Astrocyte (in vitro differentiated cells and primary cell): ENCODE measurements at regions not wholly inside any gene's neighbourhood (a gene's known extent, or its start where the extent isn't known, plus 50 kb on each side); places are given as distances from the start of the nearest gene placed in this dataset.

Experiments
- EZH2 ChIP-seq: IDR thresholded peaks from 2 replicates; pipeline ENCODE4 v1.6.1; 2012; ENCODE audit warnings: mild to moderate bottlenecking, low read length, inconsistent platforms; ENCODE audit not compliant: insufficient read depth
- TF ChIP-seq, protein P1 (sequence below): IDR thresholded peaks from 2 replicates; pipeline ENCODE4 v1.5.1; 2011; ENCODE audit warnings: low read depth, mild to moderate bottlenecking, inconsistent platforms, low read length, moderate library complexity; ENCODE audit not compliant: insufficient read depth

DNA sequence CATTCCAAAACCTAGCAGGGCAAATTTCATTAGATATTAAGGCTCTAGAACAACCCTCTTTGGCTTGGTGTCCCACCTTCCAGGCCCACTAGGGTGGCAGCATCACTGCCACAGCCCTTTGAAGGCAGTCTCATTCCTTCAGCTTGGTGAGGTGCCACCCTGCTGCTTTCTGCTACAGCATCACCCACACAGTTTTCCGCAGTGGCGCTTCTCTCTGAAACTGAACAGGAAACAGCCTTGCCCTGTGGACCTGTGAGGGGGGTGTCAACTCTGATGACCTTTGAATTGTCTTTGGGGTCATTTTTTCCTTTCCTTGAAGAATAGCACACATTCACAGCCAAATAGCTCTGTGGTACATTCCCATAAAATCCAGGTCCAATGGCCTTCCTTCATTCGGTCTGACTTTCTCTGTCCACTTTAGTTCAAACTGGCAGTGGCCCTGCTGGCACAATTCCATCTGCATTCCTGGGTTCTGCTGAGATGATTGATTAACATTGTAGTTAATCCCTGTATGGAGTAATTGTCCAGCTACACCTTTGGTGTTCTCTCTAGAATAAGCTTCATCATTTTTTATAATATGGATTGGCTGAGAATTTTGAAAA is 251.9 kb upstream of the FAT3 start:
- TF ChIP-seq, protein P1, sequence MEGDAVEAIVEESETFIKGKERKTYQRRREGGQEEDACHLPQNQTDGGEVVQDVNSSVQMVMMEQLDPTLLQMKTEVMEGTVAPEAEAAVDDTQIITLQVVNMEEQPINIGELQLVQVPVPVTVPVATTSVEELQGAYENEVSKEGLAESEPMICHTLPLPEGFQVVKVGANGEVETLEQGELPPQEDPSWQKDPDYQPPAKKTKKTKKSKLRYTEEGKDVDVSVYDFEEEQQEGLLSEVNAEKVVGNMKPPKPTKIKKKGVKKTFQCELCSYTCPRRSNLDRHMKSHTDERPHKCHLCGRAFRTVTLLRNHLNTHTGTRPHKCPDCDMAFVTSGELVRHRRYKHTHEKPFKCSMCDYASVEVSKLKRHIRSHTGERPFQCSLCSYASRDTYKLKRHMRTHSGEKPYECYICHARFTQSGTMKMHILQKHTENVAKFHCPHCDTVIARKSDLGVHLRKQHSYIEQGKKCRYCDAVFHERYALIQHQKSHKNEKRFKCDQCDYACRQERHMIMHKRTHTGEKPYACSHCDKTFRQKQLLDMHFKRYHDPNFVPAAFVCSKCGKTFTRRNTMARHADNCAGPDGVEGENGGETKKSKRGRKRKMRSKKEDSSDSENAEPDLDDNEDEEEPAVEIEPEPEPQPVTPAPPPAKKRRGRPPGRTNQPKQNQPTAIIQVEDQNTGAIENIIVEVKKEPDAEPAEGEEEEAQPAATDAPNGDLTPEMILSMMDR = no peak
- TF ChIP-seq EZH2 = no peak
